ELF-1 (cell line): ENCODE measurements at regions not wholly inside any gene's neighbourhood (a gene's known extent, or its start where the extent isn't known, plus 50 kb on each side); places are given as distances from the start of the nearest gene placed in this dataset.

Experiments
- DNase-seq: peaks from one replicate; pipeline ENCODE4 v3.0.0-alpha.2; 2016; ENCODE audit warnings: low read depth, low spot score

- DNase-seq, result peak; percentile 26
Observed at GRCh38 chr2:106572541-106573450, 85.6 kb downstream of the CD8B2 start.

- DNase-seq, result no peak
Observed at GRCh38 chr2:106573773-106574172, 86.6 kb downstream of the CD8B2 start.

- peak; percentile 77 for DNase-seq
Observed at GRCh38 chr2:106575955-106576354, 88.8 kb downstream of the CD8B2 start.

GRCh38 chr2:106577255-106577651 lies 90.1 kb downstream of the CD8B2 start:
- DNase-seq, result no peak

GRCh38 chr2:106579750-106580197 lies 92.6 kb downstream of the CD8B2 start:
- DNase-seq, result no peak

- no peak for DNase-seq
Observed at GRCh38 chr2:106580241-106580640, 93.1 kb downstream of the CD8B2 start.

- DNase-seq, result no peak
Observed at GRCh38 chr2:106581328-106581727, 94.2 kb downstream of the CD8B2 start.

- no peak for DNase-seq
Observed at GRCh38 chr2:106581755-106582147, 94.6 kb downstream of the CD8B2 start.

- DNase-seq, result peak; percentile 78
Observed at GRCh38 chr2:106582148-106583143, 95.3 kb downstream of the CD8B2 start.

- DNase-seq, result peak; percentile 44
Observed at GRCh38 chr2:106584304-106584954, 97.3 kb downstream of the CD8B2 start.

GRCh38 chr2:106596844-106597243 lies 109.7 kb downstream of the CD8B2 start:
- no peak for DNase-seq

GRCh38 chr2:106599540-106599939 lies 112.4 kb downstream of the CD8B2 start:
- DNase-seq, result no peak

GRCh38 chr2:106602042-106602441 lies 114.9 kb downstream of the CD8B2 start:
- no peak for DNase-seq

- DNase-seq, result no peak
Observed at GRCh38 chr2:106606652-106607051, 119.5 kb downstream of the CD8B2 start.

- no peak for DNase-seq
Observed at GRCh38 chr2:106607371-106607770, 120.2 kb downstream of the CD8B2 start.

- DNase-seq, result no peak
Observed at GRCh38 chr2:106609780-106610179, 122.6 kb downstream of the CD8B2 start.

- no peak for DNase-seq
Observed at GRCh38 chr2:106614511-106615291, 127.5 kb downstream of the CD8B2 start.

- DNase-seq, result peak; percentile 26
Observed at GRCh38 chr2:106618614-106619013, 131.4 kb downstream of the CD8B2 start.

GRCh38 chr2:106623456-106623855 lies 136.3 kb downstream of the CD8B2 start:
- DNase-seq, result no peak

- DNase-seq, result no peak
Observed at GRCh38 chr2:106624787-106625380, 137.7 kb downstream of the CD8B2 start.
